Activated gamma-delta T cell treated with anti-CD3 and anti-CD28 coated beads, Interleukin-2, amount 50 U/mL, for 16 hours (primary cell): ENCODE measurements at regions not wholly inside any gene's neighbourhood (a gene's known extent, or its start where the extent isn't known, plus 50 kb on each side); places are given as distances from the start of the nearest gene placed in this dataset.

Source experiments
- DNase-seq: peaks from one replicate; pipeline ENCODE4 v3.0.0-alpha.2; 2020; ENCODE audit warnings: low read depth

- no peak for DNase-seq
These were observed 316.5 kb downstream of the CDH26 start for GRCh38 chr20:60274717-60275116.

- no peak for DNase-seq
These were observed 323.1 kb downstream of the CDH26 start for GRCh38 chr20:60281295-60281694.

GRCh38 chr20:60283281-60283680 lies 325.1 kb downstream of the CDH26 start:
- DNase-seq = no peak

GRCh38 chr20:60286764-60287163 lies 328.5 kb downstream of the CDH26 start:
- DNase-seq = no peak

- DNase-seq = no peak
These were observed 330.7 kb downstream of the CDH26 start for GRCh38 chr20:60288945-60289344.

GRCh38 chr20:60292001-60292520 lies 333.8 kb downstream of the CDH26 start:
- no peak for DNase-seq

- DNase-seq = no peak
These were observed 336.4 kb downstream of the CDH26 start for GRCh38 chr20:60294632-60295031.

- DNase-seq = no peak
These were observed 337.0 kb downstream of the CDH26 start for GRCh38 chr20:60295214-60295613.

- no peak for DNase-seq
These were observed 339.4 kb downstream of the CDH26 start for GRCh38 chr20:60297649-60298048.

GRCh38 chr20:60298647-60299046 lies 340.4 kb downstream of the CDH26 start:
- no peak for DNase-seq

- no peak for DNase-seq
These were observed 341.7 kb downstream of the CDH26 start for GRCh38 chr20:60299951-60300350.

- DNase-seq = no peak
These were observed 342.2 kb downstream of the CDH26 start for GRCh38 chr20:60300374-60300773.

- no peak for DNase-seq
These were observed 344.7 kb downstream of the CDH26 start for GRCh38 chr20:60302875-60303274.

GRCh38 chr20:60304026-60304590 lies 345.9 kb downstream of the CDH26 start:
- no peak for DNase-seq

GRCh38 chr20:60304931-60305330 lies 346.7 kb downstream of the CDH26 start:
- DNase-seq = no peak

- DNase-seq = no peak
These were observed 347.9 kb downstream of the CDH26 start for GRCh38 chr20:60306105-60306504.

GRCh38 chr20:60306551-60306950 lies 348.3 kb downstream of the CDH26 start:
- DNase-seq = no peak

GRCh38 chr20:60310560-60311349 lies 352.5 kb downstream of the CDH26 start:
- no peak for DNase-seq

- DNase-seq = no peak
These were observed 355.0 kb downstream of the CDH26 start for GRCh38 chr20:60313191-60313590.

GRCh38 chr20:60313614-60314013 lies 355.4 kb downstream of the CDH26 start:
- no peak for DNase-seq

GRCh38 chr20:60314727-60315126 lies 356.5 kb downstream of the CDH26 start:
- no peak for DNase-seq

- no peak for DNase-seq
These were observed 358.4 kb downstream of the CDH26 start for GRCh38 chr20:60316476-60317158.

- DNase-seq = no peak
These were observed 359.2 kb downstream of the CDH26 start for GRCh38 chr20:60317401-60317800.
